ENCODE measurements at regions not wholly inside any gene's neighbourhood (a gene's known extent, or its start where the extent isn't known, plus 50 kb on each side); places are given as distances from the start of the nearest gene placed in this dataset.

DNA sequence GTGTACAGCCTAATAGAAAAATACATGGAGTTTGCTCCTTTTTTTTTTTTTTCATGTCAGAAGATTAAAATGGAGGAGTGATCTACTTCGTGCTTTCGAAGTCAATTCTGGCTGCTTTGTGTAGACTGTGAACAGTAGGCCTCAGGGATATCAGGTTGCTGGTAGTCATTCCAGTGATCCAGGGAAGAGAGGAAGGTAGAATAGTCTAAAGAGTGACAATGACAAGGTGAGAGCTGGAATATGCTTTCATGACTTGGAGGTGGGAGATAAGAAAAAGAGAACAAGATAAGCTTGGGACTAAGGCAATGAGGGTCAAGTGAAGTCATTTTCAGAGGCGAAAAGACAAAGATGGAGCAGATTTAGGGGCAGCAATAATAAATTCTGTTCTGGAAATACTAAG lies 111.3 kb upstream of the MIR17HG start:
- Histone ChIP-seq H3K27me3 (replicated peaks; ENCODE audit: insufficient read depth, low read depth, low read length, poor library complexity) (peaks cover 15% of the 10 kb centered on the region), H3K4me1 (ENCODE audit: insufficient read depth, low read length, poor library complexity, severe bottlenecking) (no peaks in the 10 kb centered on the region), H3K4me3 (ENCODE audit: low read depth, low read length, poor library complexity, severe bottlenecking) (no peak overlapping the region), H3K9me3 (ENCODE audit: low read depth, low read length, poor library complexity, severe bottlenecking) (no peaks in the 10 kb centered on the region), H3K36me3 (ENCODE audit: insufficient read depth, low read length, poor library complexity, severe bottlenecking) (no peaks in the 10 kb centered on the region), H3K27ac (ENCODE audit: low read depth, low read length, poor library complexity, severe bottlenecking) (no peak overlapping the region)
- no TSS peak for BruUV-seq (replicated peaks)
- POLR2A ChIA-PET (ENCODE audit: low non-redundant PET) = no interaction called here
- TF ChIP-seq, protein P1, sequence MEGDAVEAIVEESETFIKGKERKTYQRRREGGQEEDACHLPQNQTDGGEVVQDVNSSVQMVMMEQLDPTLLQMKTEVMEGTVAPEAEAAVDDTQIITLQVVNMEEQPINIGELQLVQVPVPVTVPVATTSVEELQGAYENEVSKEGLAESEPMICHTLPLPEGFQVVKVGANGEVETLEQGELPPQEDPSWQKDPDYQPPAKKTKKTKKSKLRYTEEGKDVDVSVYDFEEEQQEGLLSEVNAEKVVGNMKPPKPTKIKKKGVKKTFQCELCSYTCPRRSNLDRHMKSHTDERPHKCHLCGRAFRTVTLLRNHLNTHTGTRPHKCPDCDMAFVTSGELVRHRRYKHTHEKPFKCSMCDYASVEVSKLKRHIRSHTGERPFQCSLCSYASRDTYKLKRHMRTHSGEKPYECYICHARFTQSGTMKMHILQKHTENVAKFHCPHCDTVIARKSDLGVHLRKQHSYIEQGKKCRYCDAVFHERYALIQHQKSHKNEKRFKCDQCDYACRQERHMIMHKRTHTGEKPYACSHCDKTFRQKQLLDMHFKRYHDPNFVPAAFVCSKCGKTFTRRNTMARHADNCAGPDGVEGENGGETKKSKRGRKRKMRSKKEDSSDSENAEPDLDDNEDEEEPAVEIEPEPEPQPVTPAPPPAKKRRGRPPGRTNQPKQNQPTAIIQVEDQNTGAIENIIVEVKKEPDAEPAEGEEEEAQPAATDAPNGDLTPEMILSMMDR (conservative IDR thresholded peaks at IDR 0.05; ENCODE audit: low read depth, low read length) = no peak
- no peak for TF ChIP-seq EZH2 (IDR thresholded peaks at IDR 0.05; ENCODE audit: borderline replicate concordance, low read depth, low read length, poor library complexity, severe bottlenecking)
- DNase-seq (ENCODE audit: low spot score) = no peak
- CTCF ChIA-PET = no interaction called here
- intact Hi-C loops (cut with micrococcal nuclease; ENCODE audit: unreplicated experiment) = no loop called here

DNA sequence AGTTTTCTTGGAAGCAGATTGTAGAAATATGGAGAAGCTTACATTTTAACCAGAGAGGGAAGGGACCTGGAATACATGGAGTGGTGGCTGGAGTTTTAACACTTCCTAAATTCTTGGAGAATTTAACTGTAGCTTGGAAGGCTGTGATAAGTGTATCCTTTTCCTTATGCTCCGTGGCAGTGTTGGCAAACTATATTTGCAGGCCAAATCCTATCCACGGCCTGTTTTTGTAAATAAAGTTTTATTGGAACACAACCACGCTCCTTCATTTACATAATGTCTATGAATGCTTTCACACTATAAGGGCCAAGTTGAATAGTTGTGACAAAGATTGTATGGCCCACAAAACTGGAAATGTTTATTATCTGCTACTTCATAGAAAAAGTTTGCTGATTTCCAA lies 110.6 kb upstream of the MIR17HG start:
- no TSS peak for BruUV-seq (replicated peaks)
- CTCF ChIA-PET = no interaction called here

DNA sequence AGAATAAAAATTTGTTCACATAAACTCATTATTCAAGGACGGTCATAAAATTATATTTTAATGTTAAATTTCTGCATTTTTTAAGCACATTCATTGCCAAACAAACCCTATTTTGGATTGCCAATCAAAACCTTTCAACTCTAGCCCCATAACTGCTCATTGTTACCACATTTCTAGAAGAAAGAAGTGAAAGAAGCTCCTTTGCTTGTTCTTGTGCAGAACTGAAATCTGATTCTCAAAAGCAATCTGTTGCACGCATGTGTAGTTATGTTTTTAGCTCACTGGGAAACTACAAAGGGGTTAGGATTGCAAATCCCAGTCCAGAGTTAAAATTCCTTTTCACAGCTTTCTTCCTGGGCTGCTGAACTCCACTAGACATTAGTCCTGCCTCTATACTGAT lies 109.5 kb upstream of the MIR17HG start:
- ChIA-PET POLR2A (ENCODE audit: low non-redundant PET) (no interaction called here), CTCF (no interaction called here)
- no TSS peak for BruUV-seq (replicated peaks)
- H3K4me3 ChIP-seq (ENCODE audit: low read depth, low read length, poor library complexity, severe bottlenecking) = no peak overlapping the region
- no peaks in the 10 kb centered on the region for H3K36me3 ChIP-seq (ENCODE audit: insufficient read depth, low read length, poor library complexity, severe bottlenecking)
- intact Hi-C loops (cut with micrococcal nuclease; ENCODE audit: unreplicated experiment) = no loop called here
- DNase-seq (ENCODE audit: low spot score) = no peak
- no peak overlapping the region for H3K27ac ChIP-seq (ENCODE audit: low read depth, low read length, poor library complexity, severe bottlenecking)
- no peaks in the 10 kb centered on the region for H3K9me3 ChIP-seq (ENCODE audit: low read depth, low read length, poor library complexity, severe bottlenecking)
- peaks cover 15% of the 10 kb centered on the region for H3K27me3 ChIP-seq (replicated peaks; ENCODE audit: insufficient read depth, low read depth, low read length, poor library complexity)
- no peaks in the 10 kb centered on the region for H3K4me1 ChIP-seq (ENCODE audit: insufficient read depth, low read length, poor library complexity, severe bottlenecking)
- TF ChIP-seq, protein P1 (conservative IDR thresholded peaks at IDR 0.05; ENCODE audit: low read depth, low read length) = no peak
- no peak for TF ChIP-seq EZH2 (IDR thresholded peaks at IDR 0.05; ENCODE audit: borderline replicate concordance, low read depth, low read length, poor library complexity, severe bottlenecking)

More for the DNA sequence above, 110.6 kb upstream of the MIR17HG start:
- H3K4me1 ChIP-seq (ENCODE audit: insufficient read depth, low read length, poor library complexity, severe bottlenecking) = no peaks in the 10 kb centered on the region
- peaks cover 15% of the 10 kb centered on the region for H3K27me3 ChIP-seq (replicated peaks; ENCODE audit: insufficient read depth, low read depth, low read length, poor library complexity)
- intact Hi-C loops (cut with micrococcal nuclease; ENCODE audit: unreplicated experiment) = no loop called here
- no peak overlapping the region for H3K4me3 ChIP-seq (ENCODE audit: low read depth, low read length, poor library complexity, severe bottlenecking)
- H3K36me3 ChIP-seq (ENCODE audit: insufficient read depth, low read length, poor library complexity, severe bottlenecking) = no peaks in the 10 kb centered on the region
- H3K9me3 ChIP-seq (ENCODE audit: low read depth, low read length, poor library complexity, severe bottlenecking) = no peaks in the 10 kb centered on the region
- H3K27ac ChIP-seq (ENCODE audit: low read depth, low read length, poor library complexity, severe bottlenecking) = no peak overlapping the region
- no peak for TF ChIP-seq EZH2 (IDR thresholded peaks at IDR 0.05; ENCODE audit: borderline replicate concordance, low read depth, low read length, poor library complexity, severe bottlenecking)
- TF ChIP-seq, protein P1 (conservative IDR thresholded peaks at IDR 0.05; ENCODE audit: low read depth, low read length) = no peak
- DNase-seq (ENCODE audit: low spot score) = no peak
- POLR2A ChIA-PET (ENCODE audit: low non-redundant PET) = no interaction called here

Data from A673 (cell line).